DMS153 treated with DMSO at 0.1 percent for 48 hours (cell line): ENCODE measurements at regions not wholly inside any gene's neighbourhood (a gene's known extent, or its start where the extent isn't known, plus 50 kb on each side); places are given as distances from the start of the nearest gene placed in this dataset.

Source experiments
- DNase-seq: peaks from one replicate; lab custom pipeline; 2025; ENCODE audit not compliant: unreplicated experiment; lab: John Stamatoyannopoulos, UW

GRCh38 chr20:4560667-4561066 is 125.6 kb upstream of the PRNP start:
- DNase-seq: no peak

- DNase-seq: no peak
Observed at GRCh38 chr20:4559906-4560305, 126.3 kb upstream of the PRNP start.

GRCh38 chr20:4559106-4559505 is 127.2 kb upstream of the PRNP start:
- DNase-seq: no peak

GRCh38 chr20:4556781-4557180 is 129.5 kb upstream of the PRNP start:
- DNase-seq: no peak

GRCh38 chr20:4555188-4555890 is 130.9 kb upstream of the PRNP start:
- no peak for DNase-seq

GRCh38 chr20:4554346-4554745 is 131.9 kb upstream of the PRNP start:
- no peak for DNase-seq

- DNase-seq: no peak
Observed at GRCh38 chr20:4552075-4552640, 134.1 kb upstream of the PRNP start.

- no peak for DNase-seq
Observed at GRCh38 chr20:4550740-4551139, 135.5 kb upstream of the PRNP start.

- DNase-seq: no peak
Observed at GRCh38 chr20:4549711-4550259, 136.5 kb upstream of the PRNP start.

GRCh38 chr20:4548552-4548951 is 137.7 kb upstream of the PRNP start:
- DNase-seq: no peak

GRCh38 chr20:4546786-4547185 is 139.5 kb upstream of the PRNP start:
- no peak for DNase-seq

GRCh38 chr20:4546342-4546741 is 139.9 kb upstream of the PRNP start:
- DNase-seq: no peak

GRCh38 chr20:4545526-4545925 is 140.7 kb upstream of the PRNP start:
- DNase-seq: no peak

GRCh38 chr20:4544765-4545164 is 141.5 kb upstream of the PRNP start:
- DNase-seq: no peak

- DNase-seq: no peak
Observed at GRCh38 chr20:4542270-4542669, 144.0 kb upstream of the PRNP start.

- DNase-seq: no peak
Observed at GRCh38 chr20:4534315-4534714, 151.9 kb upstream of the PRNP start.

- no peak for DNase-seq
Observed at GRCh38 chr20:4533368-4534133, 152.7 kb upstream of the PRNP start.

- DNase-seq: no peak
Observed at GRCh38 chr20:4532772-4533171, 153.5 kb upstream of the PRNP start.

GRCh38 chr20:4524792-4525191 is 161.5 kb upstream of the PRNP start:
- DNase-seq: no peak

GRCh38 chr20:4524307-4524706 is 161.9 kb upstream of the PRNP start:
- DNase-seq: no peak

GRCh38 chr20:4522310-4522709 is 163.9 kb upstream of the PRNP start:
- DNase-seq: no peak
